ENCODE measurements at regions not wholly inside any gene's neighbourhood (a gene's known extent, or its start where the extent isn't known, plus 50 kb on each side); places are given as distances from the start of the nearest gene placed in this dataset.

DNA sequence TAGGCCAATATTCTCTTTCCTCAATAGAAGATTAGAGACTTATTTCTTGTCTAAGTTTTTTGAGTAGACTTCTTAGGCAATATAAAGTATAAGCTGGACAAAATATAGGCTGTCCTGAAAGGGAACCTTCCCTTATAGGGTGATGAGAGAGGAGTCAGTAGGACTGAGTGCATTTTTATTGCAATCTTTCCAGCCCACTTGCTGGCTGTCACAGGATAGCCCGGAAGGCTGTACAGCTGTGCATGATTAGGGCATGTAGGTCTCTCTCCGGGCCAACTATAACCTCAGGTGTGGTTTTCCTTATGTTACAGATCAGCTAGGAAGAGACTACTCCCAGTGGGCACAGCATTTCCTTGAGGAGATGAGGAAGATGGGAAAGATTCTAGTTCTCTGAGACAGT, 159.8 kb upstream of the MEF2C start:
- H3K4me3 ChIP-seq (ENCODE audit: low read length): no peak overlapping the region
- H4K20me1 ChIP-seq (ENCODE audit: insufficient read depth): no peaks in the 10 kb centered on the region
- H3K9me3 ChIP-seq (ENCODE audit: low read length): no peaks in the 10 kb centered on the region
- no peaks in the 10 kb centered on the region for H3K9me2 ChIP-seq (ENCODE audit: insufficient read depth, low read length)
- TF ChIP-seq POLR2AphosphoS5 (IDR thresholded peaks at IDR 0.05) (no peak), EZH2 (IDR thresholded peaks at IDR 0.05; ENCODE audit: borderline replicate concordance, insufficient read depth, low read length, poor library complexity, severe bottlenecking) (no peak), SMC3 (conservative IDR thresholded peaks at IDR 0.05; ENCODE audit: poor library complexity) (no peak), MXI1 (conservative IDR thresholded peaks at IDR 0.05; ENCODE audit: poor library complexity, severe bottlenecking) (no peak), EP300 (conservative IDR thresholded peaks at IDR 0.05; ENCODE audit: poor library complexity, severe bottlenecking) (no peak), TAF1 (IDR thresholded peaks at IDR 0.05; ENCODE audit: low read depth) (no peak)
- TF ChIP-seq, protein P1, sequence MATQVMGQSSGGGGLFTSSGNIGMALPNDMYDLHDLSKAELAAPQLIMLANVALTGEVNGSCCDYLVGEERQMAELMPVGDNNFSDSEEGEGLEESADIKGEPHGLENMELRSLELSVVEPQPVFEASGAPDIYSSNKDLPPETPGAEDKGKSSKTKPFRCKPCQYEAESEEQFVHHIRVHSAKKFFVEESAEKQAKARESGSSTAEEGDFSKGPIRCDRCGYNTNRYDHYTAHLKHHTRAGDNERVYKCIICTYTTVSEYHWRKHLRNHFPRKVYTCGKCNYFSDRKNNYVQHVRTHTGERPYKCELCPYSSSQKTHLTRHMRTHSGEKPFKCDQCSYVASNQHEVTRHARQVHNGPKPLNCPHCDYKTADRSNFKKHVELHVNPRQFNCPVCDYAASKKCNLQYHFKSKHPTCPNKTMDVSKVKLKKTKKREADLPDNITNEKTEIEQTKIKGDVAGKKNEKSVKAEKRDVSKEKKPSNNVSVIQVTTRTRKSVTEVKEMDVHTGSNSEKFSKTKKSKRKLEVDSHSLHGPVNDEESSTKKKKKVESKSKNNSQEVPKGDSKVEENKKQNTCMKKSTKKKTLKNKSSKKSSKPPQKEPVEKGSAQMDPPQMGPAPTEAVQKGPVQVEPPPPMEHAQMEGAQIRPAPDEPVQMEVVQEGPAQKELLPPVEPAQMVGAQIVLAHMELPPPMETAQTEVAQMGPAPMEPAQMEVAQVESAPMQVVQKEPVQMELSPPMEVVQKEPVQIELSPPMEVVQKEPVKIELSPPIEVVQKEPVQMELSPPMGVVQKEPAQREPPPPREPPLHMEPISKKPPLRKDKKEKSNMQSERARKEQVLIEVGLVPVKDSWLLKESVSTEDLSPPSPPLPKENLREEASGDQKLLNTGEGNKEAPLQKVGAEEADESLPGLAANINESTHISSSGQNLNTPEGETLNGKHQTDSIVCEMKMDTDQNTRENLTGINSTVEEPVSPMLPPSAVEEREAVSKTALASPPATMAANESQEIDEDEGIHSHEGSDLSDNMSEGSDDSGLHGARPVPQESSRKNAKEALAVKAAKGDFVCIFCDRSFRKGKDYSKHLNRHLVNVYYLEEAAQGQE (IDR thresholded peaks at IDR 0.05; ENCODE audit: borderline replicate concordance): no peak
- TF ChIP-seq, protein P2, sequence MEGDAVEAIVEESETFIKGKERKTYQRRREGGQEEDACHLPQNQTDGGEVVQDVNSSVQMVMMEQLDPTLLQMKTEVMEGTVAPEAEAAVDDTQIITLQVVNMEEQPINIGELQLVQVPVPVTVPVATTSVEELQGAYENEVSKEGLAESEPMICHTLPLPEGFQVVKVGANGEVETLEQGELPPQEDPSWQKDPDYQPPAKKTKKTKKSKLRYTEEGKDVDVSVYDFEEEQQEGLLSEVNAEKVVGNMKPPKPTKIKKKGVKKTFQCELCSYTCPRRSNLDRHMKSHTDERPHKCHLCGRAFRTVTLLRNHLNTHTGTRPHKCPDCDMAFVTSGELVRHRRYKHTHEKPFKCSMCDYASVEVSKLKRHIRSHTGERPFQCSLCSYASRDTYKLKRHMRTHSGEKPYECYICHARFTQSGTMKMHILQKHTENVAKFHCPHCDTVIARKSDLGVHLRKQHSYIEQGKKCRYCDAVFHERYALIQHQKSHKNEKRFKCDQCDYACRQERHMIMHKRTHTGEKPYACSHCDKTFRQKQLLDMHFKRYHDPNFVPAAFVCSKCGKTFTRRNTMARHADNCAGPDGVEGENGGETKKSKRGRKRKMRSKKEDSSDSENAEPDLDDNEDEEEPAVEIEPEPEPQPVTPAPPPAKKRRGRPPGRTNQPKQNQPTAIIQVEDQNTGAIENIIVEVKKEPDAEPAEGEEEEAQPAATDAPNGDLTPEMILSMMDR (IDR thresholded peaks at IDR 0.05; ENCODE audit: poor library complexity, severe bottlenecking): no peak
- H2AFZ ChIP-seq (ENCODE audit: low read depth, low read length): no peak overlapping the region
- H3K4me2 ChIP-seq (ENCODE audit: low read length): no peak overlapping the region
- no peaks in the 10 kb centered on the region for H3K27me3 ChIP-seq (ENCODE audit: insufficient read depth, low read depth, low read length)
- no peaks in the 10 kb centered on the region for H3K36me3 ChIP-seq (ENCODE audit: insufficient read depth, low read length)
- H3K9ac ChIP-seq (ENCODE audit: low read length): no peak overlapping the region
- no peaks in the 10 kb centered on the region for H3F3A ChIP-seq (ENCODE audit: insufficient read depth, low read length, poor library complexity, severe bottlenecking)
- no peak overlapping the region for H3K27ac ChIP-seq (ENCODE audit: low read length)
- no peaks in the 10 kb centered on the region for H3K79me2 ChIP-seq (replicated peaks; ENCODE audit: insufficient read depth, low read length)

- Histone ChIP-seq H2AFZ (ENCODE audit: low read depth, low read length) (no peak overlapping the region), H3K4me3 (ENCODE audit: low read length) (no peak overlapping the region), H3K27me3 (ENCODE audit: insufficient read depth, low read depth, low read length) (no peaks in the 10 kb centered on the region), H3K79me2 (replicated peaks; ENCODE audit: insufficient read depth, low read length) (no peaks in the 10 kb centered on the region), H4K20me1 (ENCODE audit: insufficient read depth) (no peaks in the 10 kb centered on the region), H3F3A (ENCODE audit: insufficient read depth, low read length, poor library complexity, severe bottlenecking) (no peaks in the 10 kb centered on the region), H3K36me3 (ENCODE audit: insufficient read depth, low read length) (no peaks in the 10 kb centered on the region), H3K27ac (ENCODE audit: low read length) (no peak overlapping the region), H3K9ac (ENCODE audit: low read length) (no peak overlapping the region), H3K9me3 (ENCODE audit: low read length) (no peaks in the 10 kb centered on the region), H3K9me2 (ENCODE audit: insufficient read depth, low read length) (no peaks in the 10 kb centered on the region), H3K4me2 (ENCODE audit: low read length) (no peak overlapping the region)
- TF ChIP-seq POLR2AphosphoS5 (IDR thresholded peaks at IDR 0.05): no peak
- TF ChIP-seq EP300 (conservative IDR thresholded peaks at IDR 0.05; ENCODE audit: poor library complexity, severe bottlenecking): no peak
- TF ChIP-seq, protein P1 (IDR thresholded peaks at IDR 0.05; ENCODE audit: borderline replicate concordance): no peak
- TF ChIP-seq MXI1 (conservative IDR thresholded peaks at IDR 0.05; ENCODE audit: poor library complexity, severe bottlenecking): no peak
- TF ChIP-seq RAD21 (conservative IDR thresholded peaks at IDR 0.05): no peak
- no peak for TF ChIP-seq EZH2 (IDR thresholded peaks at IDR 0.05; ENCODE audit: borderline replicate concordance, insufficient read depth, low read length, poor library complexity, severe bottlenecking)
- TF ChIP-seq TAF1 (IDR thresholded peaks at IDR 0.05; ENCODE audit: low read depth): no peak
- TF ChIP-seq, protein P2 (IDR thresholded peaks at IDR 0.05; ENCODE audit: poor library complexity, severe bottlenecking): no peak
- TF ChIP-seq SMC3 (conservative IDR thresholded peaks at IDR 0.05; ENCODE audit: poor library complexity): no peak
Measured at GRCh38 chr5:89041976-89042375, 159.0 kb upstream of the MEF2C start.

All from neural cell (in vitro differentiated cells).